ENCODE measurements at regions not wholly inside any gene's neighbourhood (a gene's known extent, or its start where the extent isn't known, plus 50 kb on each side); places are given as distances from the start of the nearest gene placed in this dataset.

DNA sequence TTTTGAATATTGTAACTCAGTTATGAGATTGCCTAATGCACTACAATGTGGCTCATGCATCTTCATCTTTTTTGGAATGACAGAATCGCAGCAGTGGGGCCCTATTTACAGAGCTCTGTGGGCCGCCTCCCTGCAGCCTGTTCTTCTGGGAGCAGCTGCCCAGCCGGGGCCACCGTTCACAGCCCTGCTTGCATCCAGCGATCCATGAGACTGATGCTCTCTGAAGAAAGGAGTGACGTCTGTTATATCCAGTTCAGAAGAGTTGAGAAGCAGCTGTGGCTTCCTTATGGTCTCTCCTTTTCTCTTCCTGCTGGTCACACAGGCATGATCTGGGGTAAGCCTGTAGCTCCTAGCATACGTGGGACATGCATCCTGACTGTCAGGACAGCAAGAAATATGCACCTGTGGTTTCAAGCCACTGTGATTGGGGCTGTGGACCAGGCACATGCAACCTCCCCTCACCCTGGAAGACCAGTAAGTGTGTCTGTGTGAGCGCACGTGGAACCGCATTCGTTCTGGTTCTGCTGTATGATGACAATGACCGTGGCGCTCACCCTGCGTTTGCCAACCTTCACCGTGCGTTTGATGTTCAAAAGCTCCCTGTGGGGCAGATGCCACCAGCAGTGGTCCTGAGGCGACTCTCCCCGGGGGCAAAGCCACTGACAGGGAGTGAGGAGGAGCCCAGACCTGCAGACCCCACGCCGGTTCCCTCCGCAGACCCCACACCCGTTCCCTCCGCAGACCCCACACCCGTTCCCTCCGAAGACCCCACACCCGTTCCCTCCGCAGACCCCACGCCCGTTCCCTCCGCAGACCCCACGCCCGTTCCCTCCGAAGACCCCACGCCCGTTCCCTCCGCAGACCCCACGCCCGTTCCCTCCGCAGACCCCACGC is 189.8 kb downstream of the TMEM18 start:
- Histone ChIP-seq H3K9me3 (replicated peaks; ENCODE audit: control insufficient read depth, insufficient read depth, low read length) (peaks cover 5% of the 10 kb centered on the region), H3K4me2 (ENCODE audit: insufficient read depth, low read length) (no peak overlapping the region), H3K4me3 (replicated peaks in 1 of 3; ENCODE audit: insufficient read depth in 1 of 3, low read depth in 1 of 3, low read length in 3 of 3) (no peak overlapping the region), H3K27ac (ENCODE audit: insufficient read depth, low read depth, low read length) (no peak overlapping the region), H2AFZ (ENCODE audit: low read depth, low read length) (no peak overlapping the region), H3K4me1 (ENCODE audit: control insufficient read depth, extremely low read depth, insufficient read depth, low read length) (no peaks in the 10 kb centered on the region), H3K79me2 (ENCODE audit: control insufficient read depth, insufficient read depth, low read length) (no peaks in the 10 kb centered on the region), H4K20me1 (replicated peaks; ENCODE audit: control insufficient read depth, extremely low read depth, insufficient read depth, low read length) (no peaks in the 10 kb centered on the region), H3K36me3 (ENCODE audit: control insufficient read depth in 2 of 2, extremely low read depth in 1 of 2, insufficient read depth in 2 of 2, low read length in 2 of 2) (no peaks in the 10 kb centered on the region), H3K9me1 (replicated peaks; ENCODE audit: control insufficient read depth, extremely low read depth, insufficient read depth, low read length) (no peaks in the 10 kb centered on the region), H3K27me3 (ENCODE audit: control insufficient read depth in 2 of 2, insufficient read depth in 2 of 2, low read length in 2 of 2) (no peaks in the 10 kb centered on the region), H3K9ac (replicated peaks; ENCODE audit: extremely low read depth, insufficient read depth, low read length) (no peak overlapping the region)
- BruUV-seq (replicated peaks): no TSS peak
- dilution Hi-C loops (cut with MboI; ENCODE audit: extremely low pct_ligation_motif_present, low sequenced_read_pairs): no loop called here
- POLR2A ChIA-PET: no interaction called here
- DNase-seq (ENCODE audit: low read depth, low spot score): no peak
- intact Hi-C loops (cut with micrococcal nuclease): no loop called here
- no peak for FAIRE-seq
- TF ChIP-seq FOS (IDR thresholded peaks at IDR 0.05; ENCODE audit: borderline replicate concordance, insufficient read depth, low read length): no peak
- TF ChIP-seq, protein P1, sequence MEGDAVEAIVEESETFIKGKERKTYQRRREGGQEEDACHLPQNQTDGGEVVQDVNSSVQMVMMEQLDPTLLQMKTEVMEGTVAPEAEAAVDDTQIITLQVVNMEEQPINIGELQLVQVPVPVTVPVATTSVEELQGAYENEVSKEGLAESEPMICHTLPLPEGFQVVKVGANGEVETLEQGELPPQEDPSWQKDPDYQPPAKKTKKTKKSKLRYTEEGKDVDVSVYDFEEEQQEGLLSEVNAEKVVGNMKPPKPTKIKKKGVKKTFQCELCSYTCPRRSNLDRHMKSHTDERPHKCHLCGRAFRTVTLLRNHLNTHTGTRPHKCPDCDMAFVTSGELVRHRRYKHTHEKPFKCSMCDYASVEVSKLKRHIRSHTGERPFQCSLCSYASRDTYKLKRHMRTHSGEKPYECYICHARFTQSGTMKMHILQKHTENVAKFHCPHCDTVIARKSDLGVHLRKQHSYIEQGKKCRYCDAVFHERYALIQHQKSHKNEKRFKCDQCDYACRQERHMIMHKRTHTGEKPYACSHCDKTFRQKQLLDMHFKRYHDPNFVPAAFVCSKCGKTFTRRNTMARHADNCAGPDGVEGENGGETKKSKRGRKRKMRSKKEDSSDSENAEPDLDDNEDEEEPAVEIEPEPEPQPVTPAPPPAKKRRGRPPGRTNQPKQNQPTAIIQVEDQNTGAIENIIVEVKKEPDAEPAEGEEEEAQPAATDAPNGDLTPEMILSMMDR (IDR thresholded peaks at IDR 0.05; ENCODE audit: extremely low read depth in 1 of 2, insufficient read depth in 1 of 2, low read depth in 1 of 2, low read length in 2 of 2): no peak
- no peak for TF ChIP-seq MYC (IDR thresholded peaks at IDR 0.05; ENCODE audit: low read depth, low read length)
- no peak for TF ChIP-seq GATA2 (IDR thresholded peaks at IDR 0.05; ENCODE audit: insufficient read depth, insufficient read length, low read depth, low read length)
- no peak for TF ChIP-seq POLR2A (IDR thresholded peaks at IDR 0.05; ENCODE audit: low read depth, low read length)
- TF ChIP-seq EZH2 (IDR thresholded peaks at IDR 0.05; ENCODE audit: borderline replicate concordance, low read depth, low read length, severe bottlenecking): no peak
- no peak for TF ChIP-seq POLR2AphosphoS5 (IDR thresholded peaks at IDR 0.05; ENCODE audit: insufficient read depth, low read depth, low read length)
- TF ChIP-seq JUN (IDR thresholded peaks at IDR 0.05; ENCODE audit: borderline replicate concordance, insufficient read depth, insufficient read length, low read depth): no peak
- TF ChIP-seq, protein P2, sequence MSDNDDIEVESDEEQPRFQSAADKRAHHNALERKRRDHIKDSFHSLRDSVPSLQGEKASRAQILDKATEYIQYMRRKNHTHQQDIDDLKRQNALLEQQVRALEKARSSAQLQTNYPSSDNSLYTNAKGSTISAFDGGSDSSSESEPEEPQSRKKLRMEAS (IDR thresholded peaks at IDR 0.05; ENCODE audit: insufficient read depth, insufficient read length): no peak
- CTCF ChIA-PET: no interaction called here

Data from endothelial cell of umbilical vein (primary cell).